Tibial artery (tissue), 4 donors: ENCODE measurements at regions not wholly inside any gene's neighbourhood (a gene's known extent, or its start where the extent isn't known, plus 50 kb on each side); places are given as distances from the start of the nearest gene placed in this dataset.

Experiments
- DNase-seq, 2 donors: peaks; one replicate each; pipeline ENCODE4 v3.0.0-alpha.2; 2019
- H3K27ac ChIP-seq, 2 donors: fragments of 200-600 bp; sonication (generic) in 1 of 2; 1 replicate in 1 of 2; 2 replicates in 1 of 2; pipeline ENCODE4 v1.5.1; 2018 to 2019; ENCODE audit warnings: mild to moderate bottlenecking in 1 of 2
- H3K27me3 ChIP-seq, 2 donors: fragments of 200-600 bp; sonication (generic) in 1 of 2; one replicate each; pipeline versions ENCODE4 v1.5.1 to v1.6.0; 2016 to 2019
- H3K36me3 ChIP-seq, 3 donors: fragments of 200-600 bp; sonication (generic) in 2 of 3; one replicate each; pipeline ENCODE4 v1.5.1; 2016 to 2019; ENCODE audit warnings: mild to moderate bottlenecking in 2 of 3
- H3K4me1 ChIP-seq, 4 donors: fragments of 200-600 bp; sonication (generic) in 2 of 4; 1 replicate in 3 of 4; 2 replicates in 1 of 4; pipeline ENCODE4 v1.5.1; 2016 to 2019
- H3K4me3 ChIP-seq, 2 donors: fragments of 200-600 bp; sonication (generic) in 1 of 2; 1 replicate in 1 of 2; 2 replicates in 1 of 2; pipeline ENCODE4 v1.5.1; 2018 to 2019; ENCODE audit warnings: mild to moderate bottlenecking in 2 of 2
- H3K9me3 ChIP-seq, 3 donors: fragments of 200-600 bp; sonication (generic) in 1 of 3; one replicate each; pipeline ENCODE4 v1.5.1; 2016 to 2019
- CTCF ChIP-seq, 2 experiments: fragments of 200-600 bp in 1 of 2; fragments of 450-650 bp in 1 of 2; IDR thresholded peaks; one replicate each; pipeline ENCODE4 v1.5.1; 2017 to 2019; ENCODE audit warnings: antibody characterized with exemption in 2 of 2, mild to moderate bottlenecking in 1 of 2, moderate library complexity in 1 of 2
- intact Hi-C: fragments of 100-400 bp; cut with DNase I; formaldehyde crosslinking; loops from one replicate; pipeline ENCODE4 v1.15.0; 2023; ENCODE audit warnings: low total_unique reads

- intact Hi-C loops: no loop called here
- Histone ChIP-seq H3K4me1 (no peaks in the 10 kb centered on the region), H3K36me3 (no peaks in the 10 kb centered on the region), H3K9me3 (no peaks in the 10 kb centered on the region), H3K27me3 (no peaks in the 10 kb centered on the region), H3K27ac (no peak overlapping the region), H3K4me3 (no peak overlapping the region)
- DNase-seq: no peak
- no peak for TF ChIP-seq CTCF (IDR thresholded peaks at IDR 0.05)
Observed at GRCh38 chr3:135792858-135793475, 172.6 kb upstream of the PPP2R3A start.

DNA sequence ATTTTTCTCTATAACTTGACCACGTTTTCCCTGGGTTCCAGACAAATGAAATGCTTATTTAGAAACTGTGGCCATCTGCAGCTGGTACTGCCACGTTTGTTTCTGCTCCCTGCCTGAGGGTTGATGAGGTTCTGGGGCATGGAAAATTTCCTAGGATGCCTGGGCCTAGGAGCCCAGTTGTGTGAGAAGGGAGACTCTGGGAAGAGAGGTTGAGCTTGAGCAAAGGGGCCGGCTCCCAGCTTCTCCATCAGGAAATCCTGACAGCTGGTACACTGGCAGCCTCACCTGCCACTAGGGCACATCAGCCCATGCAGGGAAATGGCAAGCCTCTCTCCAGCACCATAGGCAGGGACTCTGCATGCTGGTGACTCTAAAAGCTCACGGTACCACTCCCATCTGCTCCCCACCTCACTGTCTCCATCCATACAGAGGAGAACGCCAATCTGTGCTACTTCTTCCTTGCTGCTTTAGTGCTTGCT lies 165.4 kb upstream of the PPP2R3A start:
- no peaks in the 10 kb centered on the region for H3K36me3 ChIP-seq
- H3K27me3 ChIP-seq: no peaks in the 10 kb centered on the region
- intact Hi-C loops: no loop called here
- TF ChIP-seq CTCF (IDR thresholded peaks at IDR 0.05): no peak
- DNase-seq: no peak
- no peaks in the 10 kb centered on the region for H3K9me3 ChIP-seq
- H3K4me3 ChIP-seq: no peak overlapping the region
- H3K27ac ChIP-seq: no peak overlapping the region
- no peaks in the 10 kb centered on the region for H3K4me1 ChIP-seq

DNA sequence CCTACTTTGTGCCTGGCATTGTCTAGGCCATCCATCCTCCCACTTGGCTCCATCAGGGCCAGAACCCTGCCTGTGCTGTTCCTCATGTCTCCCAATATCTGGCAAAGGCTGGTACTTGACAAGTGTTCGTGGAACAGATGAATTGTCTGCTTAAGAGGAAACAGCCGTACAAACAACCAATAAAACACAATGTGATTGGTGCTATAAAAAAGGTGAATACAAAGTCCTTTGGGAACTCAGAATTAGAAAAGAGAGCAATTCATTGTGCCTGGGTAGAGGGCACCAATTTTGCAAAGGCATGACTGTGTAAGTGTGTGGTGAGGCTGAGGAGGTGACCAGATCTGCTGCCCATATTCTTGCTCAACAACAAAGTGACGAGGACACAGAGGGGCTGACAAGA lies 164.5 kb upstream of the PPP2R3A start:
- Histone ChIP-seq H3K27ac (no peak overlapping the region), H3K4me3 (no peak overlapping the region), H3K36me3 (no peaks in the 10 kb centered on the region), H3K4me1 (no peaks in the 10 kb centered on the region), H3K9me3 (no peaks in the 10 kb centered on the region), H3K27me3 (no peaks in the 10 kb centered on the region)
- no peak for TF ChIP-seq CTCF (IDR thresholded peaks at IDR 0.05)
- DNase-seq: no peak
- intact Hi-C loops: no loop called here

- TF ChIP-seq CTCF (IDR thresholded peaks at IDR 0.05): no peak
- no peaks in the 10 kb centered on the region for H3K27me3 ChIP-seq
- intact Hi-C loops: no loop called here
- no peaks in the 10 kb centered on the region for H3K36me3 ChIP-seq
- no peak overlapping the region for H3K4me3 ChIP-seq
- no peaks in the 10 kb centered on the region for H3K9me3 ChIP-seq
- H3K27ac ChIP-seq: no peak overlapping the region
- DNase-seq: no peak
- no peaks in the 10 kb centered on the region for H3K4me1 ChIP-seq
Observed at GRCh38 chr3:135802171-135802570, 163.4 kb upstream of the PPP2R3A start.

DNA sequence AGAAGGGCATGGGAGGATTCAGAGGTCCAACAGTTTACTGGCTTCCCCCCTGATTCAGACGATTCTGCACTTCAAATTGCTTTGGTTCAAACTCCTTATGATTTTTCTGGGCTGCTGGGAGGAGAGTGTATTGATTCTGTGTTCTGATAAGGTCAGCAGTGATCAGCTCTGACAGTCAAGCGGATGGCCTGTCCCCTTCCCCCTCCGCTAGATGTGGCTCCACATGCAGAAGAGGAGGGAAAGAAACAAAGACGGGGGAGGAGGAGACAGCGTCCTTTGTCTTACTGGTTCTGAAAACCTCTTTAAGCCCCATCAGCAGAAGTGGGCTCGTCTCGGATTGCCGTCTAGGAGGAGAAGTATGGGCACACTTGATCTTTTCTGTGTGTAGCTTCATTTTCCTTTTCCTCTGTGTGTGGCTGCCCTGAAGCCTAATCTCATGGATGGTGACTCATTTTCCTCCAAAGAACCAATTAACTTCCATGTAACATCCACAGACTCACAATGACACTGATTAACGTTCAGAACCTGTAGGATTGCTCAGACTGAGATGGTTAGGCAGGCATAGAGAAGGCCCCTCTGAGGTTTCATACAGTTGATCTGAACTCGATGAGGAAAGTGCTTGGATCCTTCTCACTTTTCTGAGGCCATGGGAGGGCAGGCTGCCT lies 162.4 kb upstream of the PPP2R3A start:
- Histone ChIP-seq H3K4me3 (no peak overlapping the region), H3K36me3 (no peaks in the 10 kb centered on the region), H3K27ac (no peak overlapping the region), H3K9me3 (no peaks in the 10 kb centered on the region), H3K4me1 (no peaks in the 10 kb centered on the region), H3K27me3 (no peaks in the 10 kb centered on the region)
- intact Hi-C loops: no loop called here
- DNase-seq: no peak
- no peak for TF ChIP-seq CTCF (IDR thresholded peaks at IDR 0.05)
